WTC11 (cell line): ENCODE measurements at regions not wholly inside any gene's neighbourhood (a gene's known extent, or its start where the extent isn't known, plus 50 kb on each side); places are given as distances from the start of the nearest gene placed in this dataset.
"Not testable (repeated sequence)": the region's sequence is repeated elsewhere in the genome, so short reads cannot be mapped to it uniquely, and the experiment has no call there.

ENCODE experiments used
- ATAC-seq: fragments of 200-7000 bp; cut with Tn5 transposase; 2 replicates; pipeline ENCODE4 v1.10.0; 2021; ENCODE audit warnings: mild to moderate bottlenecking, moderate library complexity
- CTCF ChIA-PET: fragments of 300-600 bp; sonication (Branson Sonifier 250); formaldehyde crosslinking; loops from one replicate; lab custom pipeline; 2021; ENCODE audit warnings: antibody characterized with exemption; lab: Charles Lee
- POLR2A ChIA-PET: fragments of 350-600 bp; sonication (Branson Sonifier 250); formaldehyde crosslinking; loops from one replicate; lab custom pipeline; 2021; ENCODE audit warnings: antibody characterized with exemption; lab: Charles Lee
- DNase-seq: peaks from one replicate; pipeline ENCODE4 v3.0.0; 2021; ENCODE audit warnings: low spot score
- H3K27ac Mint-ChIP-seq: 2 replicates; pipeline ENCODE4 v1.8.0; 2021; ENCODE audit warnings: mixed read lengths
- H3K27me3 Mint-ChIP-seq: 2 replicates; pipeline ENCODE4 v1.8.0; 2021; ENCODE audit warnings: low read depth, mild to moderate bottlenecking, moderate library complexity, mixed read lengths
- H3K36me3 Mint-ChIP-seq: 2 replicates; pipeline ENCODE4 v1.8.0; 2021; ENCODE audit warnings: mixed read lengths
- H3K4me1 Mint-ChIP-seq: 2 replicates; pipeline ENCODE4 v1.8.0; 2022; ENCODE audit warnings: mixed read lengths
- H3K4me3 Mint-ChIP-seq: 2 replicates; pipeline ENCODE4 v1.8.0; 2021; ENCODE audit warnings: mild to moderate bottlenecking, moderate library complexity, mixed read lengths
- H3K9me3 Mint-ChIP-seq: 2 replicates; pipeline ENCODE4 v1.8.0; 2021; ENCODE audit warnings: mixed read lengths
- AR ChIP-seq: fragments of 250-450 bp; sonication (Bioruptor Pico); IDR thresholded peaks from 2 replicates; pipeline ENCODE4 v1.9.0; 2021; ENCODE audit warnings: mild to moderate bottlenecking
- ATF2 ChIP-seq: sonication (generic); formaldehyde crosslinking; IDR thresholded peaks from 2 replicates; pipeline ENCODE4 v1.8.1; 2022; ENCODE audit warnings: low read depth, missing genetic modification reagents, borderline replicate concordance
- CREM ChIP-seq: sonication (generic); formaldehyde crosslinking; IDR thresholded peaks from 2 replicates; pipeline ENCODE4 v1.8.1; 2022; ENCODE audit warnings: mild to moderate bottlenecking, missing genetic modification reagents, moderate library complexity
- ESRRA ChIP-seq: sonication (generic); formaldehyde crosslinking; IDR thresholded peaks from 2 replicates; pipeline ENCODE4 v1.8.1; 2022; ENCODE audit warnings: mild to moderate bottlenecking, missing genetic modification reagents, borderline replicate concordance
- FOXP1 ChIP-seq: sonication (generic); formaldehyde crosslinking; IDR thresholded peaks from 2 replicates; pipeline ENCODE4 v1.8.0; 2022; ENCODE audit warnings: missing genetic modification reagents, mild to moderate bottlenecking, moderate library complexity, borderline replicate concordance
- HMGA2 ChIP-seq: fragments of 250-450 bp; sonication (Bioruptor Pico); IDR thresholded peaks from 2 replicates; pipeline ENCODE4 v1.4.0; 2021; ENCODE audit warnings: mild to moderate bottlenecking, moderate library complexity
- JUN ChIP-seq: sonication (generic); formaldehyde crosslinking; IDR thresholded peaks from 2 replicates; pipeline ENCODE4 v1.8.0; 2023; ENCODE audit warnings: mild to moderate bottlenecking, missing genetic modification reagents
- MLX ChIP-seq: sonication (generic); formaldehyde crosslinking; IDR thresholded peaks from 2 replicates; pipeline ENCODE4 v1.8.1; 2023; ENCODE audit warnings: mild to moderate bottlenecking, missing genetic modification reagents, moderate library complexity
- NFATC4 ChIP-seq: fragments of 250-450 bp; sonication (Bioruptor Pico); IDR thresholded peaks from 2 replicates; pipeline ENCODE4 v1.9.0; 2021; ENCODE audit warnings: mild to moderate bottlenecking
- RELA ChIP-seq: sonication (generic); formaldehyde crosslinking; IDR thresholded peaks from 2 replicates; pipeline ENCODE4 v1.8.1; 2022; ENCODE audit warnings: missing genetic modification reagents, mild to moderate bottlenecking, borderline replicate concordance
- ZBTB21 ChIP-seq: sonication (generic); formaldehyde crosslinking; IDR thresholded peaks from 2 replicates; pipeline ENCODE4 v1.8.1; 2023; ENCODE audit warnings: mild to moderate bottlenecking, missing genetic modification reagents, borderline replicate concordance
- ZNF121 ChIP-seq: sonication (generic); formaldehyde crosslinking; IDR thresholded peaks from 2 replicates; pipeline ENCODE4 v1.8.0; 2023; ENCODE audit warnings: missing genetic modification reagents
- ZNF263 ChIP-seq: sonication (generic); formaldehyde crosslinking; IDR thresholded peaks from 2 replicates; pipeline ENCODE4 v1.8.1; 2022; ENCODE audit warnings: low read depth, mild to moderate bottlenecking, moderate library complexity, missing genetic modification reagents
- ZNF532 ChIP-seq: fragments of 250-450 bp; sonication (Bioruptor Pico); IDR thresholded peaks from 2 replicates; pipeline ENCODE4 v1.9.0; 2021; ENCODE audit warnings: mild to moderate bottlenecking, borderline replicate concordance
- TF ChIP-seq, protein P1 (sequence below): sonication (generic); formaldehyde crosslinking; IDR thresholded peaks from 2 replicates; pipeline ENCODE4 v1.8.0; 2023; ENCODE audit warnings: missing genetic modification reagents, mild to moderate bottlenecking, borderline replicate concordance

DNA sequence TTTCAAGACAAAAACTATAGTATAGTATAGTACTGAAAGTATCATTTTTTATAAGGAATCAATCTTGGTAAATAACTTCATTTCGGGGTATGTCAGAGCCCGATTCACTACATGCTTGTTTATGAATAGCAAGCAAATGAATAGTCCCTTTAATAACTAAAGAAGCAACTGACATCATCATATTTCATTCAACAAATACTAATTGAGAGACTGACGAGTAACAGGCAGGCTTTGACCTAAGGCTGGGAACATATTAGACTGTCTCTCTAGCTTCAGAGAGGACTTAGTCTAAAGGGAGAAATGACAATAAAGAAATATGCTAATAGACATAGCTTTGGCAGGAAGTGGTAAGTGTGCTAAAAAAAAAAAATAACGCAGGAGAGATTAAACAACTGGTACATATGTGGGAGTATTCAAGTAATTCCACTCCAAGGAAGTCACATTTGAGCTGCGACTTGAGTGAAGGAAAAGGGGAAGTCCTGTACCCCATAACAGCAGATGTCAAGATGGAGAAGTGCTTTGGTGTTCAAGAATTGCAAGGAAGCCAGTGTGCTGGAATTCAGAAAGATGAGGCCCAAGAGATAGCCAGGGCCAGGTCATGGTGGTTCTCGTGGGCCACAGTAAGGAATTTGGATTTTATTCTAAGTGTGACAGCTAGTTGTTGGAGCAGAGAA lies 284.9 kb downstream of the FBXO8 start:
- TF ChIP-seq CREM (CRISPR knock-in tag) (no peak), RELA (CRISPR knock-in tag) (no peak)
- Mint-ChIP-seq H3K27me3 (no peaks in the 10 kb centered on the region), H3K36me3 (no peaks in the 10 kb centered on the region), H3K4me1 (no peaks in the 10 kb centered on the region), H3K27ac (no peak overlapping the region), H3K9me3 (no peaks in the 10 kb centered on the region), H3K4me3 (no peak overlapping the region)
- no peak for ATAC-seq
- DNase-seq: no peak
- ChIA-PET CTCF (interaction anchor here (2.0 kb wide), 1 partner anchor 8 kb away, joined by 9 read pairs; no protein-coding TSS in a partner anchor), POLR2A (no interaction called here)

- H3K4me1 Mint-ChIP-seq, H3K27ac Mint-ChIP-seq, H3K4me3 Mint-ChIP-seq, H3K9me3 Mint-ChIP-seq, H3K36me3 Mint-ChIP-seq, DNase-seq, H3K27me3 Mint-ChIP-seq: not testable (repeated sequence)
- CTCF ChIA-PET: interaction anchor here (0.6 kb wide), 1 partner anchor 58 kb away, joined by 6 read pairs; no protein-coding TSS in a partner anchor
- POLR2A ChIA-PET: interaction anchor here (0.6 kb wide), 1 partner anchor 45 kb away, joined by 3 read pairs; no protein-coding TSS in a partner anchor
- 0 out of 2 replicates have a peak, but pooled peaks have one; percentile 30 for ATAC-seq
Measured at GRCh38 chr4:173995779-173996178, 287.7 kb downstream of the FBXO8 start.

GRCh38 chr4:173991814-173992213 lies 291.7 kb downstream of the FBXO8 start:
- no peaks in the 10 kb centered on the region for H3K4me1 Mint-ChIP-seq
- ATAC-seq: no peak
- H3K4me3 Mint-ChIP-seq: no peak overlapping the region
- no peak overlapping the region for H3K27ac Mint-ChIP-seq
- ChIA-PET CTCF (no interaction called here), POLR2A (no interaction called here)
- DNase-seq: no peak
- H3K36me3 Mint-ChIP-seq: no peaks in the 10 kb centered on the region
- no peaks in the 10 kb centered on the region for H3K9me3 Mint-ChIP-seq
- H3K27me3 Mint-ChIP-seq: no peaks in the 10 kb centered on the region; the same call in 1 of the 2 replicates
- no peak for TF ChIP-seq NFATC4 (CRISPR knock-in tag)
- no peak for TF ChIP-seq AR
- TF ChIP-seq ZBTB21 (CRISPR knock-in tag): no peak
- no peak for TF ChIP-seq ZNF532 (CRISPR knock-in tag)
- no peak for TF ChIP-seq MLX (CRISPR knock-in tag)
- TF ChIP-seq FOXP1 (CRISPR knock-in tag): no peak
- TF ChIP-seq, protein P1, sequence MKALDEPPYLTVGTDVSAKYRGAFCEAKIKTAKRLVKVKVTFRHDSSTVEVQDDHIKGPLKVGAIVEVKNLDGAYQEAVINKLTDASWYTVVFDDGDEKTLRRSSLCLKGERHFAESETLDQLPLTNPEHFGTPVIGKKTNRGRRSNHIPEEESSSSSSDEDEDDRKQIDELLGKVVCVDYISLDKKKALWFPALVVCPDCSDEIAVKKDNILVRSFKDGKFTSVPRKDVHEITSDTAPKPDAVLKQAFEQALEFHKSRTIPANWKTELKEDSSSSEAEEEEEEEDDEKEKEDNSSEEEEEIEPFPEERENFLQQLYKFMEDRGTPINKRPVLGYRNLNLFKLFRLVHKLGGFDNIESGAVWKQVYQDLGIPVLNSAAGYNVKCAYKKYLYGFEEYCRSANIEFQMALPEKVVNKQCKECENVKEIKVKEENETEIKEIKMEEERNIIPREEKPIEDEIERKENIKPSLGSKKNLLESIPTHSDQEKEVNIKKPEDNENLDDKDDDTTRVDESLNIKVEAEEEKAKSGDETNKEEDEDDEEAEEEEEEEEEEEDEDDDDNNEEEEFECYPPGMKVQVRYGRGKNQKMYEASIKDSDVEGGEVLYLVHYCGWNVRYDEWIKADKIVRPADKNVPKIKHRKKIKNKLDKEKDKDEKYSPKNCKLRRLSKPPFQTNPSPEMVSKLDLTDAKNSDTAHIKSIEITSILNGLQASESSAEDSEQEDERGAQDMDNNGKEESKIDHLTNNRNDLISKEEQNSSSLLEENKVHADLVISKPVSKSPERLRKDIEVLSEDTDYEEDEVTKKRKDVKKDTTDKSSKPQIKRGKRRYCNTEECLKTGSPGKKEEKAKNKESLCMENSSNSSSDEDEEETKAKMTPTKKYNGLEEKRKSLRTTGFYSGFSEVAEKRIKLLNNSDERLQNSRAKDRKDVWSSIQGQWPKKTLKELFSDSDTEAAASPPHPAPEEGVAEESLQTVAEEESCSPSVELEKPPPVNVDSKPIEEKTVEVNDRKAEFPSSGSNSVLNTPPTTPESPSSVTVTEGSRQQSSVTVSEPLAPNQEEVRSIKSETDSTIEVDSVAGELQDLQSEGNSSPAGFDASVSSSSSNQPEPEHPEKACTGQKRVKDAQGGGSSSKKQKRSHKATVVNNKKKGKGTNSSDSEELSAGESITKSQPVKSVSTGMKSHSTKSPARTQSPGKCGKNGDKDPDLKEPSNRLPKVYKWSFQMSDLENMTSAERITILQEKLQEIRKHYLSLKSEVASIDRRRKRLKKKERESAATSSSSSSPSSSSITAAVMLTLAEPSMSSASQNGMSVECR (CRISPR knock-in tag): no peak
- TF ChIP-seq JUN (CRISPR knock-in tag): no peak
- TF ChIP-seq ZNF263 (CRISPR knock-in tag): no peak
- no peak for TF ChIP-seq HMGA2 (CRISPR knock-in tag)
- TF ChIP-seq ATF2 (CRISPR knock-in tag): no peak
- TF ChIP-seq ZNF121 (CRISPR knock-in tag): no peak
- no peak for TF ChIP-seq ESRRA (CRISPR knock-in tag)
